Urinary bladder (tissue), 3 donors: ENCODE measurements at regions not wholly inside any gene's neighbourhood (a gene's known extent, or its start where the extent isn't known, plus 50 kb on each side); places are given as distances from the start of the nearest gene placed in this dataset.

Experiments used
- DNase-seq: peaks from one replicate; pipeline ENCODE4 v3.0.0-alpha.2; 2015; ENCODE audit errors: extremely low spot score
- H3K27ac ChIP-seq: one replicate; pipeline ENCODE4 v1.5.1; 2013; ENCODE audit warnings: low read depth, mild to moderate bottlenecking, moderate library complexity
- H3K36me3 ChIP-seq: one replicate; pipeline ENCODE4 v1.6.1; 2013; ENCODE audit warnings: mild to moderate bottlenecking, moderate library complexity; ENCODE audit not compliant: insufficient read depth
- H3K4me1 ChIP-seq: one replicate; pipeline ENCODE4 v1.6.1; 2013; ENCODE audit warnings: mild to moderate bottlenecking, moderate library complexity; ENCODE audit not compliant: insufficient read depth
- H3K4me3 ChIP-seq: one replicate; pipeline ENCODE4 v1.5.1; 2013; ENCODE audit warnings: low read depth, low read length
- WGBS: extraction: QIAGEN DNeasy Blood & Tissue Kit; methylation state at CpG from one replicate; pipeline ENCODE4 v1.1.7; 2013; 5-methylcytosine and 5-hydroxymethylcytosine counted together
- donor health status: healthy with polysubstance abuse.
- donor health status: healthy.

DNA sequence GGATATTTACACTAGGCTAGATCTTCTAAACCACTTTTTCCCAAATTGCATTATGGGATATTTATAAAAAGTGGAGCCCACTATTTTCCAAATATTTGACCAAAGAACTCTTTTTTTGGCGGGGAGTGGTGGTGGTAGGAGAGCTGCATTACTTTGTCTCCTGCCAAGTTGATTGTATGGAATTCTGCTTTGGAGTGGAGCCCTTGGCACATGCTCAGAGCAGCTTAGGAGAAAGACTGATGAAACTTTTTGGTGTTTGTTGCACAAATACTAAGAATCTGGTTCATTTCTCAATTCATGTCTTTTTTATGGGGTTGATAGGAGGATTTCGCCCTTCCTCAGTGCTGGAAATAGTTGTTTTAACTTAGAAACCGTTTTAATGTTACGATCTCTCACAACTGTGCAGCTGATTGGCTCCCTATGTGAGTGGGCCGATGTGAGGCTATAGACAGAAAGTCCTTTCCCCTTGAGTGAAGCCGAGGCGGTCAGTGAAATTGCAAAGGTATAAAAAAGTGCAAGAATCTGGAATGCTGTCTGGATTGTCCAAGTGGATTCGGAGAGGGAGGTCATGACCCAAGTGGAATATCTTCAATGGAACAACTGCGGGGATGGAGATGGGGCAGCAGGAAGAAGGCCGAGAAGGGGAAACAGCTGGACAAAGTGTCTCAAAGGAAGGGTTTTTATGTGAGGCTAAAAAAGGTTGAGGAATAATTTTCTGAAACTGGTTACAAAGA lies 415.9 kb downstream of the FGF9 start:
- Histone ChIP-seq H3K4me3 (no peak overlapping the region), H3K27ac (no peak overlapping the region), H3K36me3 (no peaks in the 10 kb centered on the region), H3K4me1 (no peaks in the 10 kb centered on the region)
- 39% methylated on average over 10 of the region's 10 CpGs for WGBS
- DNase-seq = no peak

DNA sequence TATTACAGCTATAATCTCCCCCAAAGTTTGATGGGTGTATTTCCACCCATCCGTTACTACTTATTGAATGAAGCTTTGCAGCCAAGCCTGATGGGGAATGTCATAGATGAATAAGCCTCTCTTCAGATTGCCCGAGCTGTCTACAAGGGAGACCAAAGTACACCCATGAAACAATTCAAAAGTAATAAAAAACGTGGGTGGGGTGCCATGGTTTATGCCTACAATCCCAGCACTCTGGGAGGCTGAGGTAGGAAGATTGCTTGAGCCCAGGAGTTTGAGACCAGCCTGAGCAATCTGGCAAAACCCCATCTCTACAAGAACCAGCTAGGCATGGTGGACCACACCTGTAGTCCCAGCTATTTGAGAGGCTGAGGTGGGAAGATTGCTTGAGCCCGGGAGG lies 419.2 kb downstream of the FGF9 start:
- H3K27ac ChIP-seq = no peak overlapping the region
- 91% methylated on average over 4 of the region's 4 CpGs for WGBS
- H3K4me3 ChIP-seq = no peak overlapping the region
- no peaks in the 10 kb centered on the region for H3K4me1 ChIP-seq
- no peak for DNase-seq
- no peaks in the 10 kb centered on the region for H3K36me3 ChIP-seq

DNA sequence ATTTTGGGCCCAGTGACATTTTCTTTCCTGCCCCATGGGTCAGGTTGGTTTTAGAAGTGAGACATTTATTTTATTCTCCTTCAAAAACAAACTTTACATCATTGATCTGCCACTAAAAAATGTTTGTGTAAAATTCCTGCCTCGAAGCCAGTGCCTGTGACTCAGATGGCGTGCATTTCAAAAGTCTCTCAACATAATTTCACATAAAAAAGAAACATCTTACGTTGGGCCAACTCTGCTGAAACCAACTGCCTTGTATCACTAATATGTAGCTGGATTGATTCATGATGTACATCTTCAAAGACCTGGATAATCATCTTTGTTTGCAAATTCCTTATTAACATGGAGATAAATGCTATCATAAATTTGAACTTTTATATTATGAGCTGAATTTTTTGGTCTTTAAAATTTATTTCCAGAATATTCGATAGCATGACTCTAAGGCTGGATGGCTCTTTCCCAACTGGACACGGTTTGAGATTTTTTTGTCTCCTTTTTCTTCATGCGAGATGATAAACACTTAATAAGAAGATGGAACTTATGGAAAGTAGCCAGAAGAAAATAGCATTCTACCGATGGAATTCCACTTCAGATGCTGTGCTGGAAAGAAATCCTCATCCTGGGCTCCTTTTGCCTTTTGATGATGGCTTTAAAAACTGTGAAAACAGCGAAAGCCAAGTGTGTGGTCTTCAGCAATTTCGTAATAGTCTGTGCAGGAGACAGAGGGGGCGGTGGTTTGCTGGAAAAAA lies 420.5 kb downstream of the FGF9 start:
- Histone ChIP-seq H3K36me3 (no peaks in the 10 kb centered on the region), H3K4me1 (no peaks in the 10 kb centered on the region), H3K27ac (no peak overlapping the region), H3K4me3 (no peak overlapping the region)
- WGBS = 36% methylated on average over 10 of the region's 10 CpGs
- DNase-seq = peak; percentile 68

DNA sequence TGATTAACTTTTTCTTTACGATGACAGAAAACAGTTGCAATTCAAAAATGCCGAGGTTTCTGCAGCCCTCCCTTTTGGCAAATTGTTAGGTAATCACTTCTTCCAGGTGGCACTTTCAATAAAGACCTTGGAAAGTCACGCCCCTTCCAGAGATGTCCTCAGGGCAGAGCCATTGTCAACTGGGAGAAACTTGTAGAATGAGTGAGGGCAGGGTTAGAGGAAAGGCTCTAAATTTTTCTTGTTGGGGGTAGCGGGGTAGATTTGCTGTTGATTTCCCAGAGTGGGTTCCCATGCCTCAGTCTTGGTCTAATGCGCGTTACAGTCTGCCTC lies 421.1 kb downstream of the FGF9 start:
- 53% methylated on average over 6 of the region's 6 CpGs for WGBS
- no peak overlapping the region for H3K4me3 ChIP-seq
- DNase-seq = no peak
- no peak overlapping the region for H3K27ac ChIP-seq
- H3K36me3 ChIP-seq = no peaks in the 10 kb centered on the region
- H3K4me1 ChIP-seq = no peaks in the 10 kb centered on the region

DNA sequence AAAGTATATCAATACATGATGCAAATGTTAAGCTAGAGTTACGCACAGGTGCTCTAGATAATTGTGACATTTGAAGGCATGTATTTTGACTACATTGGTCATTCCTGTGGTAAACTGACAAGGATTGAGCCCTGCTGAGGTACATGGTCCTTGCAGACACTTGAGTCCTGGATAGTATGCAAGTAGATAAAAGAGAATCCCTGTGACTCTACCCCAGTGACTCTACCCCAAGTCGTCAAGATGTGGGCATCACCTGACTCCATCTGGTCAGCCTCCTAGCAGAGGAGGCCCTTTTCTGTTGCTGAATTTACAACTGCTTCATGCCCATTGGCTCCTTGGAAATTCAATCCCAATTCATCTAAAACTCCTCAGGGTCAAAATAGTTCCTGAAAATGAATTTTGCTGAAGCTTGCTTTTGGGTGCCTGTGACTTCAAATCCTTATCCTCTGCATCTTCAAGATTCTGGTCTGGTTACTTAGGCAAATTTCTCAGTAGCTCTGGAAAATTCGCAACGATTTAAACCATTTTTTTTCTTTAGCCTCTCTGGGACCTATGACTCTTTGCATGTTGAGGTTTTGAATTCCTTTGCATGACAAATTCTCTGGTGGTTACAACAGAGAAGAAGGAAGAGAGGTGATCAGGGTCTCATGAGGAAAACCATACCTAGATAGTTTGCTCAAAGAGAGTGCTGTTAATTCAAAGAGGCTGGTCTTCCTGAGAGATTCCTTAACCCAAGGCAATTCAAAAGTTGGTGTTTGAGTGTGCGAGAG lies 422.1 kb downstream of the FGF9 start:
- 88% methylated on average over 5 of the region's 5 CpGs for WGBS
- DNase-seq = no peak

DNA sequence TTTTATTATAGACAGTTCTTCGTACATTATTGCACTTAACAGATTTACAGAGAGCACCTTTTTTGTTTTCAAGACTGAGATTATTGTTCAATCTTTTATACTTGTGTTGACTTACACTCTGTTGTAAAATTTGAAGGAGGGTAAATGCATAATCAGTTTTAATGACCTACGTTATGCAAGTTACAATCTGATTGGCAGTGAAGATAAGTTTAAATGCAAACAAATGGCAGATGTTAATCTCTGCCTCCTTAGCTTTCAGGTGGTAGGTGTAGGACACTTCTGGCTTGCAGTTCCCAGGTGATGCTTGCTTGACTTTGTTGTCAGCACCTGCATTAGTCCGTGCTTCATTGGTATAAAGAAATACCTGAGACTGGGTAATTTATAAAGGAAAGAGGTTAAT lies 424.9 kb downstream of the FGF9 start:
- no peak for DNase-seq
- WGBS = 79% methylated on average over 3 of the region's 3 CpGs
- H3K36me3 ChIP-seq = no peaks in the 10 kb centered on the region
- H3K4me3 ChIP-seq = no peak overlapping the region
- no peak overlapping the region for H3K27ac ChIP-seq
- no peaks in the 10 kb centered on the region for H3K4me1 ChIP-seq

More for the DNA sequence above, 422.1 kb downstream of the FGF9 start:
- Histone ChIP-seq H3K4me1 (no peaks in the 10 kb centered on the region), H3K4me3 (no peak overlapping the region), H3K27ac (no peak overlapping the region), H3K36me3 (no peaks in the 10 kb centered on the region)

DNA sequence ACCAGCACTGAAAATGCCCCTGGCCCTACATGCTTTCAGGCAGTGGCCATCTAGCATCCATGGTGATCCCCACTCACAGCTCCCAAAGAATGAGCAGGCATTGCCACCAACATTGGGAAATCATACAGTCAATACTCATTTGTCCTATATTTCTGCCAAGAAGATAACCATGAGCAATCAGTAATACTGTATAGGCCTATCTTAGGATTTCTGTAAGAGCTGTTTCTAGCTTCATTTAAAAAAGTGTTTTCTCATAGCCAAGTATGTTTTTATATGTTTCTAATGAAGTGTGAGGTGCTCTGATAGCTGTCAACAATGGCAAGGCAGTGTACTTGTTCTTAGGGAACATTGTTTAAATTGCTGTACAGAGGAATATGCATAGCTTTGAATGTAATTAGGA lies 428.7 kb downstream of the FGF9 start:
- H3K4me1 ChIP-seq = no peaks in the 10 kb centered on the region
- DNase-seq = no peak
- no peaks in the 10 kb centered on the region for H3K36me3 ChIP-seq
- no peak overlapping the region for H3K27ac ChIP-seq
- H3K4me3 ChIP-seq = no peak overlapping the region

DNA sequence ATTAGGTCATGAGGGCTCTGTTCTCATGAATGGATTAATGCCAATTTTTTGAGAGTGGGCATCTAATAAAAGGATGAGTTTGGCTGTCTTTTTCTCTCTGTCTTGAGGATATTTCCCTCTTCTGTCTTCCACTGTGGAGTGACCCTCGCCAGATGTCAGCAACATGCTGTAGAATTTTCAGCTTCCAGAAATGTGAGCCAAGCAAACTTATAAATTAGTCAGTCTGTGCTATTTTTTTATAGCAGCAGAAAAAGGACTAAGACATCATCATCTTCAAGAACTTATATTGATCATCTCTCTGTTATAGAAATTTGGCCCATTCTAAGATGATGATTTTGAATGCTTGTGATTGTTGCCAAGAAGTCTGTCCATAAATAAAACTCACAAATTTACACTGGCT lies 431.4 kb downstream of the FGF9 start:
- H3K27ac ChIP-seq = no peak overlapping the region
- H3K4me3 ChIP-seq = no peak overlapping the region
- 79% methylated on average over 1 of the region's 1 CpG for WGBS
- H3K36me3 ChIP-seq = no peaks in the 10 kb centered on the region
- H3K4me1 ChIP-seq = no peaks in the 10 kb centered on the region
- no peak for DNase-seq

DNA sequence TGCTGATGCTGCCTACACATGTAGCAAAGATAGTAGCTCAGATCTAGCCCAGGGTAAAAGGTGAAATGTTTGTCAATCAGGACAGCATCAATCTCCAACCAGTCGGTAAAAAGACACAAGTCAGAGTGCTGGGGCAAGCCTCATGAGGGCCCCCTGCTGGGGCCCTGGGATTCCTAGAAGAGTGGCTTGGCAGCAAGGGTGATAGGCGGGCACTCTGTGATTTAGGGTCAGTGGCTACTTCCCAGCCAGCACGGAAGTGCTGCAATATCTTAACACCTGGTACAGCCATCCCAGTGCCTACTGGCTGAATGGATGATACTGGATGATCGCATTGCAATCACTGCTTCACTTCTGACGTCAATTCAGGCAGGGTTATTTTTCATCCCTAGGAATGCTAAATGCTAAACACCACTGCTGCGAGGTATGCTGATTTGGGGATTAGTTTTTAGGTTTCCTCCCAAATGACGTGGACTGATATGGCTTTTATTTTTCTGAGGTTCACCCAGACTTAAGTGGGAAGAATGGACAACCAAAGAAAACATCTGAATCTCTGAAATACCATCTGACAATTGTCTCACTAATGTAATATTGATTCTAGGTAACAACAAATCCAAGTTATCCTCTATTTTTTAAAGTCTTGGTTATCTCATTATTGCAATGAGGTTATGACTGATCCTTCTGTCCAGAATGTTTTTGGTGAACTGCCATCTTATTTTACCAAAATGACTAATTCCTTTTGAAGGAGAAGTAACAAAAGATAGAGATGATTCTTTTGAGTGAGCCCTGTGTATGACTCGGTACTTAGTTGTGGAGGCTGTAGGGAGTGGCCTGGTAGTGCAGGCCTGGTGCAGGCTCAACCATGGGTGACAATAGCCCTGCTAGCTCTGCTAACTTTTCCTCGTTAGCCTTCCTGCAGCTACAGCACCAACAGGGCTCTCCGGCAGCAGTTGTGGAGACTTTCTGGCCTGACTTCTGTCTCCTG lies 432.5 kb downstream of the FGF9 start:
- Histone ChIP-seq H3K27ac (no peak overlapping the region), H3K4me1 (no peaks in the 10 kb centered on the region), H3K4me3 (no peak overlapping the region), H3K36me3 (no peaks in the 10 kb centered on the region)
- DNase-seq = no peak
- 88% methylated on average over 10 of the region's 10 CpGs for WGBS

DNA sequence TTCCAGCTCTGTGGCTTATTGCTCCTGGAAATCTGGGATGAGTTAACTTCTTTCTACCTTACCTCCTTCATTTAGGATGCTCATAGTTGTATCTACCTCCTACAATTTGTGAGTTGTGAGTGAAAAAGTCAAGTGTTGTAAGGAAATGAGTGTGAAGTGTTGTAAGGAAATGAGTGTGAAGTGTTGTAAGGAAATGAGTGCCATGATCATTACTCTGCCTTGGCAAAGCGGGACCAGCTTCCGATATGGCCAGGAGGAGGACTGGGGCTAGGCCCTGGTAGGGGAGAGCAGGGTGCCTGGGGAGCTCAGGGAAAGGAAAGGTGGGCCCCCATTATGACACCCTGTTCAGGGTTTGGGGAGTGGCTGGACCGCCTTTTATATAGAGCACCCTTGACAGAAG lies 435.2 kb downstream of the FGF9 start:
- no peak overlapping the region for H3K27ac ChIP-seq
- H3K4me1 ChIP-seq = no peaks in the 10 kb centered on the region
- WGBS = 99% methylated on average over 3 of the region's 3 CpGs
- DNase-seq = no peak
- no peaks in the 10 kb centered on the region for H3K36me3 ChIP-seq
- H3K4me3 ChIP-seq = no peak overlapping the region

DNA sequence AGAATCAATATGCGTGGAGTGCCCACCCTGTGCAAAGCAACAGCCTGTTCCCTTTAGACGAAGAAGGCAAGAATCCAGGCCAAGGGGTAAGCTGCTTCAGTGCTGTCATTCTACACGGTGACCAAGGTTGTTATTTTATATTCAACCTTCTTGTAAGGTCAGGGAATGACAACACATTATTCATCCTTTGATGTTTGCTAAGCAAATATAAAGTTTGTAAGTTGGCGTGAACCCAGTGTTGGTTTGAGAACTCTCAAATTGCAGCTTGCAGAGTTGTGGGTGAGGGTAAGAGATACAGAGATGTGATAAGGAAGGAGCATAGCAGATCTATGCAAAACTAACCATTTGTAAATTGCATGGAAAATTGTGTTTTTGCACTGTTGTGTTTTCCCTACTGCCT lies 436.7 kb downstream of the FGF9 start:
- Histone ChIP-seq H3K36me3 (no peaks in the 10 kb centered on the region), H3K27ac (no peak overlapping the region), H3K4me3 (no peak overlapping the region), H3K4me1 (no peaks in the 10 kb centered on the region)
- WGBS = 58% methylated on average over 4 of the region's 4 CpGs
- DNase-seq = peak; percentile 26

DNA sequence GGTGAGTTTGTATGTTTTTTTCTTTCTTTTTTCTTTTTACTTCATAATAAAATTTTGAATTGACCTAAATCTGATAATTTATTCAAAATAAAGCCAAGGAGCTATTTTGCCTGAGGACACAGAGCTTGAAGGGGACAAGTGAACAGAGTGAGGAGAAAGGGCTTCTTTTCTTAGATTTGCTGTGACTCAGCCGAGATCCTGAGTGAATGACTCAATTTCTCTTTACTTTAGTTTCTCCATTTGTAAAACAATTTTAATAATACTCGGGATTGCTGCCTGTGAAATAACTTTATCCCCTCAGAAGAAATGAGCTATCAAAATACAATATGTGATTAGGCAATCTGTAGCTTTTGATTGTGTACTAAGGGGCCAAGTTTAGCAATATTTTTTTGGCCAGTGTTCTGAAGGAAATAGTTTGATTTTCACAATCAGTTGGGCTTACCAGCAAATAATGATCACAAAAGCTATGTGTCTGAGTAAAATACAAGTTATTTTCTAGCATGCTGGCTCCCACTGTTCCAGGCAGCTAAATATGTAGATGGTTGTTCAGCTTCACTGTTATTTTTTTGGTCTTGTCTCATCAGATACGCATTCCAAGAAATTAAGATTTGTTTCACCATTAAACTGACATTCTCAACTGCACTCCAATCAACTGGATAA lies 437.5 kb downstream of the FGF9 start:
- Histone ChIP-seq H3K36me3 (no peaks in the 10 kb centered on the region), H3K4me1 (no peaks in the 10 kb centered on the region), H3K4me3 (no peak overlapping the region), H3K27ac (no peak overlapping the region)
- 50% methylated on average over 3 of the region's 3 CpGs for WGBS
- no peak for DNase-seq

DNA sequence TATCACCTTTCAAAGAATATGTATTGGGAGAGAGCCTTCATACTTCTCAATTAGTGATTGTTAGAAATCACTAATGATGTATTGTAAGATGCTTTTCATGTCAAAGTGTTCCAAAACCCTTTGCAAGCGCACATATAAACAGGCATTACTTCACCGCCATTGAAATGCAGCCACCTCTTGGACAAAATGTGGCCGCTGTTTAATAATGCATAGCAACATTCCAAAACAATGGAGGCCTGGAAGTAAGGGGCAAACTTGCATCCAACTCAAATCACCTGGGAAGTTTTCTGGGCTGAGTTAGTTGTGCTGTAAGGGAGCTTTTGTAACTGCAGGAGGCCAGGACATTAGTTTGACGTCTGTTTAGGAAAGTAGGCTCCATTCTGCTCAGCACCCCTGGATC lies 438.1 kb downstream of the FGF9 start:
- H3K4me3 ChIP-seq = no peak overlapping the region
- no peak overlapping the region for H3K27ac ChIP-seq
- H3K36me3 ChIP-seq = no peaks in the 10 kb centered on the region
- 91% methylated on average over 4 of the region's 4 CpGs for WGBS
- DNase-seq = no peak
- H3K4me1 ChIP-seq = no peaks in the 10 kb centered on the region
